GM21723 (cell line): ENCODE measurements at regions not wholly inside any gene's neighbourhood (a gene's known extent, or its start where the extent isn't known, plus 50 kb on each side); places are given as distances from the start of the nearest gene placed in this dataset.
"Not testable (repeated sequence)": the region's sequence is repeated elsewhere in the genome, so short reads cannot be mapped to it uniquely, and the experiment has no call there.

Experiments
- ATAC-seq: cut with Tn5 transposase; IDR thresholded peaks from one replicate; pipeline ENCODE4 v1.9.1; 2021; ENCODE audit warnings: mild to moderate bottlenecking, moderate library complexity; ENCODE audit not compliant: unreplicated experiment

GRCh38 chr4:118410138-118410537, 57.3 kb upstream of the PRSS12 start:
- no peak for ATAC-seq

GRCh38 chr4:118417325-118417724, 64.5 kb upstream of the PRSS12 start:
- ATAC-seq = peak; percentile 68

- ATAC-seq = not testable (repeated sequence)
These were observed 65.0 kb upstream of the PRSS12 start for GRCh38 chr4:118417800-118418199.

GRCh38 chr4:118418396-118418795, 65.6 kb upstream of the PRSS12 start:
- ATAC-seq = not testable (repeated sequence)

- ATAC-seq = not testable (repeated sequence)
These were observed 66.8 kb upstream of the PRSS12 start for GRCh38 chr4:118419626-118420025.

GRCh38 chr4:118424062-118424461, 71.3 kb upstream of the PRSS12 start:
- not testable (repeated sequence) for ATAC-seq

GRCh38 chr4:118428881-118429280, 76.1 kb upstream of the PRSS12 start:
- not testable (repeated sequence) for ATAC-seq

GRCh38 chr4:118432359-118432758, 79.6 kb upstream of the PRSS12 start:
- not testable (repeated sequence) for ATAC-seq

- not testable (repeated sequence) for ATAC-seq
These were observed 81.0 kb upstream of the PRSS12 start for GRCh38 chr4:118433612-118434375.

- ATAC-seq = not testable (repeated sequence)
These were observed 82.6 kb upstream of the PRSS12 start for GRCh38 chr4:118435415-118435814.

GRCh38 chr4:118442115-118442837, 89.5 kb upstream of the PRSS12 start:
- not testable (repeated sequence) for ATAC-seq

- ATAC-seq = not testable (repeated sequence)
These were observed 94.6 kb upstream of the PRSS12 start for GRCh38 chr4:118447397-118447796.

- ATAC-seq = not testable (repeated sequence)
These were observed 102.1 kb upstream of the PRSS12 start for GRCh38 chr4:118454857-118455256.

GRCh38 chr4:118461435-118461834, 108.6 kb upstream of the PRSS12 start:
- not testable (repeated sequence) for ATAC-seq

- not testable (repeated sequence) for ATAC-seq
These were observed 113.0 kb upstream of the PRSS12 start for GRCh38 chr4:118465831-118466230.

- not testable (repeated sequence) for ATAC-seq
These were observed 121.3 kb upstream of the PRSS12 start for GRCh38 chr4:118474001-118474626.

- not testable (repeated sequence) for ATAC-seq
These were observed 122.0 kb upstream of the PRSS12 start for GRCh38 chr4:118474771-118475170.

GRCh38 chr4:118475901-118476300, 123.1 kb upstream of the PRSS12 start:
- not testable (repeated sequence) for ATAC-seq

- ATAC-seq = not testable (repeated sequence)
These were observed 125.0 kb upstream of the PRSS12 start for GRCh38 chr4:118477826-118478225.

- not testable (repeated sequence) for ATAC-seq
These were observed 133.1 kb upstream of the PRSS12 start for GRCh38 chr4:118485801-118486314.

- not testable (repeated sequence) for ATAC-seq
These were observed 140.2 kb upstream of the PRSS12 start for GRCh38 chr4:118492963-118493362.
